ENCODE measurements at regions not wholly inside any gene's neighbourhood (a gene's known extent, or its start where the extent isn't known, plus 50 kb on each side); places are given as distances from the start of the nearest gene placed in this dataset.

DNA sequence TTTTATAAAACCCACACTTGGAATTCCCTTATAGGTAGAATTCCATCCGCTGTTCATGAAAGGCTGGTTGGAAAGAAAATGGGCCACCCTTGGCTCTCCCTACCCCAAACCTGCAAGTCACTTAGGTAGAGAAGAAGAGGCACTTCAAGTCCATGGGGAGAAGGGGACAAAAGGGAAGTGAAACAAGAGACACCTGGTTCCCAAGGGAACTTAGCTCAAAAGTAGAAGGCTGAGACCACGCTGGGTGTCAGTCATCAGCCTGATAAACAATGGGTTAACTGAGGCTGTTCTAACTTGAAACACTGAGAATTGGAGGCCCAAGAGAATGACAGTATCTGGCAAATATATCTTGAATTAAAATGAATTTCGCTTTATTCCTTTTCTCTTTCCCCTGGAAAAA lies 330.8 kb upstream of the NFE2L3 start:
- CTCF ChIA-PET = interaction anchor here (2.1 kb wide), 1 partner anchor 27 kb away, joined by 5 read pairs; no protein-coding TSS in a partner anchor
- TF ChIP-seq, protein P1, sequence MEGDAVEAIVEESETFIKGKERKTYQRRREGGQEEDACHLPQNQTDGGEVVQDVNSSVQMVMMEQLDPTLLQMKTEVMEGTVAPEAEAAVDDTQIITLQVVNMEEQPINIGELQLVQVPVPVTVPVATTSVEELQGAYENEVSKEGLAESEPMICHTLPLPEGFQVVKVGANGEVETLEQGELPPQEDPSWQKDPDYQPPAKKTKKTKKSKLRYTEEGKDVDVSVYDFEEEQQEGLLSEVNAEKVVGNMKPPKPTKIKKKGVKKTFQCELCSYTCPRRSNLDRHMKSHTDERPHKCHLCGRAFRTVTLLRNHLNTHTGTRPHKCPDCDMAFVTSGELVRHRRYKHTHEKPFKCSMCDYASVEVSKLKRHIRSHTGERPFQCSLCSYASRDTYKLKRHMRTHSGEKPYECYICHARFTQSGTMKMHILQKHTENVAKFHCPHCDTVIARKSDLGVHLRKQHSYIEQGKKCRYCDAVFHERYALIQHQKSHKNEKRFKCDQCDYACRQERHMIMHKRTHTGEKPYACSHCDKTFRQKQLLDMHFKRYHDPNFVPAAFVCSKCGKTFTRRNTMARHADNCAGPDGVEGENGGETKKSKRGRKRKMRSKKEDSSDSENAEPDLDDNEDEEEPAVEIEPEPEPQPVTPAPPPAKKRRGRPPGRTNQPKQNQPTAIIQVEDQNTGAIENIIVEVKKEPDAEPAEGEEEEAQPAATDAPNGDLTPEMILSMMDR (IDR thresholded peaks at IDR 0.05; ENCODE audit: control extremely low read depth, extremely low read depth, low read depth, missing control alignments) = no peak
- DNase-seq (ENCODE audit: extremely low spot score) = no peak
- POLR2A ChIA-PET = no interaction called here

DNA sequence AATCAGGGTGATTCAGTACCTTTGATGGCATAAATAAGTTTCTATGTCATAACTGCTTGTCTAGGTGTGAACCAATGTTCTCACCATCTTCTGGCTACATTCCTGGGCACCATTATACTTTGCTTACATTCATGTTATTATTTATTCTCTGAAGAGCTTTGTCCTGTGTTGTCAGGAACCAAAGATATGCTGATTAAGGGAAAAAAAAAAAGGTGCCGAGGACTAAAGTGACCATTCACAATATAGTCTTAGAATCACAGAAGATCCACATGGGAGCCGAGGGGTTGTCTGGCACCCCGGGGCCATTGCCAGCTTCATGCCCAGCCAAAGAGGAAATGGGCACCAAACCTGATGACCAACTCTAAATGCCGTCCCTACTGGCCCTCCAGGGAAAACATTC lies 329.2 kb upstream of the NFE2L3 start:
- TF ChIP-seq, protein P1 (IDR thresholded peaks at IDR 0.05; ENCODE audit: control extremely low read depth, extremely low read depth, low read depth, missing control alignments) = no peak
- DNase-seq (ENCODE audit: extremely low spot score) = no peak
- CTCF ChIA-PET = interaction anchor here (1.0 to 2.1 kb wide), 3 partner anchors 9 to 70 kb away, joined by 3 to 5 read pairs (median 3); no protein-coding TSS in a partner anchor
- POLR2A ChIA-PET = no interaction called here

DNA sequence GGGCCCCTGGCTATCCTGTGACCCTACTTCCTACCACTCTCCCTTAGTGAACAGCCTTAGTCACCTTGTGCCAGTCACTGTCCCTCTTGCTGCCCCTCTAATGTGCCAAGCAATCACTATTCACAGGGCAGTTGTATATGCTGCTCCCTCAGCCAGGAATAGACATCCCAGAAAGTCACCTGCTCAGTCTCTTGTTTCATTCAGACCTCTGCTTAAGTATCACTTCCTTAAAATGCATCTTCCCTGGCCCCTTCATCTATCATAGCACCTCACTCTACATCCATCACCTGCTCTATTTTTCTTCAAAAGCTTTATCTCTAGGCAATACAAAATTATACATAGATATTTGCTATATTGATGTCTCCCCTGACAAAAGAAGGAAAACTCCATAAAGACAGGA lies 328.4 kb upstream of the NFE2L3 start:
- TF ChIP-seq, protein P1 (IDR thresholded peaks at IDR 0.05; ENCODE audit: control extremely low read depth, extremely low read depth, low read depth, missing control alignments) = no peak
- ChIA-PET CTCF (interaction anchor here (1.2 kb wide), 1 partner anchor 69 kb away, joined by 3 read pairs; no protein-coding TSS in a partner anchor), POLR2A (no interaction called here)
- no peak for DNase-seq (ENCODE audit: extremely low spot score)

DNA sequence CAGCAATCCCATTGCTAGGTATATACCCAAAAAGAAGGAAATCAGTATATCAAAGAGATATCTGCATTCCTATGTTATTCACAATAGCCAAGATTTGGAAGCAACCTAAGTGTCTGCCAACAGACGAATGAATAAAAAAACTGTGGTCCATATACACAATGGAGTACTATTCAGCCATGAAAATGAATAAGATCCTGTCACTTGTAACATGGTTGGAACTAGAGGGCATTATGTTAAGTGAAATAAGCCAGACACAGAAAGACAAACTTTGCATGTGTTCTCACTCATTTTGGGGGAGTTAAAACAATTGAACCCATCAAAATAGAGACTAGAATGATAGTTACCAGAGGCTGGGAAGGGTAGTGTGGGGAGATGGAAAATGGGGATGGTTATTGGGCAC lies 323.5 kb upstream of the NFE2L3 start:
- ChIA-PET POLR2A (no interaction called here), CTCF (no interaction called here)
- TF ChIP-seq, protein P1 (IDR thresholded peaks at IDR 0.05; ENCODE audit: control extremely low read depth, extremely low read depth, low read depth, missing control alignments) = no peak
- no peak for DNase-seq (ENCODE audit: extremely low spot score)

DNA sequence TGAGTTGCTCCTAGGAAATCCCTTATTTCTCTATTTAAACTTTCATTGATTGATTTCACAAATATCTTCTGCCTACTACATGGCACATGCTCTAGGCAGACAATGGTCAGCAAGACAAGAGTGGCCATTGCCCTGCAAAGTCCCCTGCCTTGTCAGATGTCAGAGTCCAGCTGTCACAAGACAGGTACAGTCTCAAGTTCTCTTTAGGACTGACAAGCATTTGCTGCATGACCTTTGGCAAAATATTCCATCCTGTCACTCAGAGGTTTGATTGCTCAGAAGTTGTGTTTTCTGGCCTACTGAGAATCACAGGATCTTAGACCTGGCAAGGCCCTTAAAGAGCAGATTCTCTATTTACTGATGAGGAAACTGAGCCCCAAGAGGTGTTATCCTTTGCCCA lies 322.3 kb upstream of the NFE2L3 start:
- DNase-seq (ENCODE audit: extremely low spot score) = no peak
- TF ChIP-seq, protein P1 (IDR thresholded peaks at IDR 0.05; ENCODE audit: control extremely low read depth, extremely low read depth, low read depth, missing control alignments) = no peak
- ChIA-PET CTCF (interaction anchor here (1.9 kb wide), 1 partner anchor 22 kb away, joined by 6 read pairs; no protein-coding TSS in a partner anchor), POLR2A (no interaction called here)

DNA sequence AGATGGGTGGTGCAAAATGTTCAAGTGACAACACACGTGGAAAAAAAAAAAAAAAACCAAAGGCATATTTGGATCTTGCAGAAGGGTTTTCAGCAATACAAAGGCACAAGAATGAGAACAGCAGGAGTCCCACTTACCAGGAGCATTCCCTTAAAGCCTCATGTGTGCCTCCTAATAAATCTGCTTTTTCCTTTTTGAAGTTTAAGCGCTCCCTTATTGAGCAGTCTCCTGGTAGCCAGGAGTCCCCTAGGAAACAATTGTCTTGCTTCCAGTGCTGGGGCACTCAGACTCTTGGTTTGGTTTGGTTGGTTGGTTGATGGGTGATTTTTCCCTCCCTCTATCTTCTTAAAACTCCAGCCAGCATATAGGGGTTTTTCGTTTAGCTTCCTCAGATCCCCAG lies 321.8 kb upstream of the NFE2L3 start:
- TF ChIP-seq, protein P1 (IDR thresholded peaks at IDR 0.05; ENCODE audit: control extremely low read depth, extremely low read depth, low read depth, missing control alignments) = no peak
- no peak for DNase-seq (ENCODE audit: extremely low spot score)
- ChIA-PET CTCF (interaction anchor here (1.9 kb wide), 1 partner anchor 22 kb away, joined by 6 read pairs; no protein-coding TSS in a partner anchor), POLR2A (no interaction called here)

Measured in GM10248 (cell line).